ENCODE measurements at regions not wholly inside any gene's neighbourhood (a gene's known extent, or its start where the extent isn't known, plus 50 kb on each side); places are given as distances from the start of the nearest gene placed in this dataset.
"Not testable (repeated sequence)": the region's sequence is repeated elsewhere in the genome, so short reads cannot be mapped to it uniquely, and the experiment has no call there.

DNA sequence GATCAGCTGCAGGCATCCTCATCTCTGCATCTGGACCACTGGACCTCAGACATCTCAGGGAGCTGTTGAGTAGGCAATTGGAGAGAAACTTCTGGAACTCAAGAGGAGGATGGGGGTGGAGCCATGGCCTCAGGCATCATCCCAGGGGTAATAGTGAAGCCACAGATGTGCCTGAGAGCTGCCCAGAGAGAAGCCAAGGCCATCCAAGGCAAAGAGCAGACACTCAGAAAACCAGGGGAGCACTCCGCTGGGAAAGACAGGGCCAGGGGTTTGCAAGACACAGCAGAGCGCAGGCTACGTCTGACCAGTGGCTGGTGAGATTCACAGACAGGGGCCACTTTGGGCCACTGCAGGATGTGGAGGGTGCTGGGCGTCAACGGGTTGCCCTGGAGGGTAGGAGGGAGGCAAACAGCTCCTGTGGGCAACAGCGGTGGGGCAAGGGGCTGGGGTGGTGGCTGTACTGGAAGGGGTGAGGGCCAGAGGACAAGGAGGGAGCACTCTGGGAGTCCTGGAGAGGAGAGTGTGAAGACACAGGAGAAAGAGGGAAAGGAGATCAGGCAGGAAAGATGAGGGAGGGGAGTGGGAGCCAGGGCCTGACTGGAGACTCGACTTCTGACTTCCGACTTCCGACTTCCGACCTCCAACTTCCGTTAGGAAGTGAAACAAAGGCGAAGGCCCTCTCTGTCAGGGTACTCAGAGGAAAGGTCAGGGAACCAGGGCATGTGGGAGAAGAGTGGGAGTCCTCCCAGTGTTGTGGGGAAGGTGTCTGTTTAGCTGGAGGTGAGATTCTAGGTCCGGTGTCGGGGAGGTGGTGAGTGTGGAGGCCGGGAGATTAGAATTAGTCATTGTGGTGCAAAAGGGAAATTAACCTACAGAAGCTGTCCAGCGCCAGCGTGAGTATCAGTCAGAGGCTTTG, 69.7 kb upstream of the ANTXRL start:
- H4K5ac ChIP-seq (ENCODE audit: low read length): no peak overlapping the region
- no peaks in the 10 kb centered on the region for H3K27me3 ChIP-seq (ENCODE audit: insufficient read depth, low read length, poor library complexity)
- H2BK5ac ChIP-seq (ENCODE audit: low read length): no peak overlapping the region
- H4K8ac ChIP-seq (ENCODE audit: low read depth, low read length): no peak overlapping the region
- H3K4me3 ChIP-seq (ENCODE audit: low read length): no peak overlapping the region
- no peaks in the 10 kb centered on the region for H3K4me1 ChIP-seq (ENCODE audit: control insufficient read depth, low read depth, low read length)
- no CpG with 5 or more reads among the region's 17 CpGs for WGBS (ENCODE audit: extremely low coverage, insufficient coverage, low lambda C conversion rate)
- H2AK5ac ChIP-seq (ENCODE audit: low read length): no peak overlapping the region
- H3K9ac ChIP-seq (ENCODE audit: low read length): no peak overlapping the region
- no peak overlapping the region for H2BK15ac ChIP-seq (replicated peaks; ENCODE audit: low read depth)
- H3K4me2 ChIP-seq (ENCODE audit: low read length): no peak overlapping the region
- H3K56ac ChIP-seq (ENCODE audit: low read length): peak overlapping the region; percentile 51
- no peaks in the 10 kb centered on the region for H3K36me3 ChIP-seq (ENCODE audit: control insufficient read depth, insufficient read depth, low read length)
- H3K4ac ChIP-seq (ENCODE audit: low read depth, low read length): no peak overlapping the region
- no peaks in the 10 kb centered on the region for H3K79me2 ChIP-seq (ENCODE audit: control insufficient read depth, insufficient read depth, low read length)
- no peak overlapping the region for H3K27ac ChIP-seq (ENCODE audit: low read depth, low read length)
- no peak for DNase-seq
- H2BK120ac ChIP-seq (ENCODE audit: low read depth, low read length): no peak overlapping the region
- H3K23ac ChIP-seq (ENCODE audit: low read length): no peak overlapping the region
- H3K79me1 ChIP-seq (ENCODE audit: low read length): no peaks in the 10 kb centered on the region
- no peak overlapping the region for H3K18ac ChIP-seq (ENCODE audit: low read length)

DNA sequence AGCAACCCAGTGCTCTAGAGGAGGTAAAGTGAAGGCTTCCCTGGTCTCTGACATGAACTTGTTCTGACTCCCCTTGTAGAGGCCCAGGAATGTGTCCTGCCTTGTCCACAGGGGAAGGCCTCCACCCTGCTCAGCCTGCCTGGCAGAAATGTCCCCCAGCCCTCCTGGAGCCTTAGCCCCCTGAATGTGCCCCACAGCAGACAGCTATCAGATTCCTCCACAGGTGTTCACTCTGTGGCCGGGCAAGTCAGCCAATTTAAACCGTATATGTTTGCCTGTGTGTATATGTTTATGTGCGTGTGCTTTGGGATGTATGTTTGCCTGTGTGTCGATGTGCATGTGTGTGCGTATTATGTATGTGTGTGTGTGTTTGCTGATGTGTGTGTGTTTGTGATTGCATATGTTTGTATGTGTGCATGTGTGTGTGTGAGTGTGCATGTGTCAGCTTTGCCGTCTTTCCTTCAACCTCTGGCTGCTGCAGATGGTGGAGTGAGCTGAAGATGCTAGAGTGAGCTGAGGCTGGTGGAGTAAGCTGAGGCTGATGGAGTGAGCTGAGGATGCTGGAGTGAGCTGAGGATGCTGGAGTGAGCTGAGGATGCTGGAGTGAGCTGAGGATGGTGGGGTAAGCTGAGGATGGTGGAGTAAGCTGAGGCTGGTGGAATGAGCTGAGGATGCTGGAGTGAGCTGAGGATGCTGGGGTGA, 68.9 kb upstream of the ANTXRL start:
- no peak for DNase-seq
- peak overlapping the region; percentile 50 for H3K56ac ChIP-seq (ENCODE audit: low read length)
- H2AK5ac ChIP-seq (ENCODE audit: low read length): no peak overlapping the region
- no CpG with 5 or more reads among the region's 6 CpGs for WGBS (ENCODE audit: extremely low coverage, insufficient coverage, low lambda C conversion rate)
- H3K18ac ChIP-seq (ENCODE audit: low read length): no peak overlapping the region
- no peak overlapping the region for H4K5ac ChIP-seq (ENCODE audit: low read length)
- H3K4ac ChIP-seq (ENCODE audit: low read depth, low read length): no peak overlapping the region
- H4K8ac ChIP-seq (ENCODE audit: low read depth, low read length): no peak overlapping the region
- H3K36me3 ChIP-seq (ENCODE audit: control insufficient read depth, insufficient read depth, low read length): no peaks in the 10 kb centered on the region
- H3K9ac ChIP-seq (ENCODE audit: low read length): no peak overlapping the region
- H3K4me2 ChIP-seq (ENCODE audit: low read length): no peak overlapping the region
- no peak overlapping the region for H2BK15ac ChIP-seq (replicated peaks; ENCODE audit: low read depth)
- H3K27me3 ChIP-seq (ENCODE audit: insufficient read depth, low read length, poor library complexity): no peaks in the 10 kb centered on the region
- H3K23ac ChIP-seq (ENCODE audit: low read length): peak overlapping the region; percentile 11
- H3K4me1 ChIP-seq (ENCODE audit: control insufficient read depth, low read depth, low read length): no peaks in the 10 kb centered on the region
- H3K27ac ChIP-seq (ENCODE audit: low read depth, low read length): no peak overlapping the region
- no peak overlapping the region for H2BK120ac ChIP-seq (ENCODE audit: low read depth, low read length)
- H3K79me1 ChIP-seq (ENCODE audit: low read length): no peaks in the 10 kb centered on the region
- H3K79me2 ChIP-seq (ENCODE audit: control insufficient read depth, insufficient read depth, low read length): no peaks in the 10 kb centered on the region
- no peak overlapping the region for H2BK5ac ChIP-seq (ENCODE audit: low read length)
- no peak overlapping the region for H3K4me3 ChIP-seq (ENCODE audit: low read length)

DNA sequence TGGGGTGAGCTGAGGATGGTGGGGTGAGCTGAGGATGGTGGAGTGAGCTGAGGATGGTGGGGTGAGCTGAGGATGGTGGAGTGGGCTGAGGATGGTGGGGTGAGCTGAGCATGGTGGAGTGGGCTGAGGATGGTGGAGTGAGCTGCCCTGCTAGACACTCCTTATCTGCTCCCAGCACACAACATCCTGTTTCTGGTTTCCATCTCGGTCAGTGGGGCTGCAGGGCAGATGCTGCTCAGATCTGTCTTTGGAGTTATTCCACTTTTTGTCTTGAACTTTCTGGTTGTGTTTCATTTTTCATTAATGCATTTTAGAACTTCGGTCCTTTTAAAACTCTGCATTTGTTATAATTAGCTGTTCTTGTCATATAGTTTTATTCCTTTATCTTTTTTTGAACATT, 67.9 kb upstream of the ANTXRL start:
- Histone ChIP-seq H2BK5ac (ENCODE audit: low read length) (no peak overlapping the region), H3K27ac (ENCODE audit: low read depth, low read length) (no peak overlapping the region), H3K36me3 (ENCODE audit: control insufficient read depth, insufficient read depth, low read length) (no peaks in the 10 kb centered on the region), H4K8ac (ENCODE audit: low read depth, low read length) (no peak overlapping the region), H3K4ac (ENCODE audit: low read depth, low read length) (no peak overlapping the region), H4K5ac (ENCODE audit: low read length) (no peak overlapping the region), H3K4me1 (ENCODE audit: control insufficient read depth, low read depth, low read length) (no peaks in the 10 kb centered on the region), H3K27me3 (ENCODE audit: insufficient read depth, low read length, poor library complexity) (no peaks in the 10 kb centered on the region), H3K23ac (ENCODE audit: low read length) (no peak overlapping the region), H3K79me1 (ENCODE audit: low read length) (no peaks in the 10 kb centered on the region), H3K9ac (ENCODE audit: low read length) (no peak overlapping the region), H3K79me2 (ENCODE audit: control insufficient read depth, insufficient read depth, low read length) (no peaks in the 10 kb centered on the region), H3K4me2 (ENCODE audit: low read length) (no peak overlapping the region), H2BK15ac (replicated peaks; ENCODE audit: low read depth) (no peak overlapping the region), H2BK120ac (ENCODE audit: low read depth, low read length) (no peak overlapping the region), H3K56ac (ENCODE audit: low read length) (no peak overlapping the region), H3K4me3 (ENCODE audit: low read length) (no peak overlapping the region), H2AK5ac (ENCODE audit: low read length) (no peak overlapping the region), H3K18ac (ENCODE audit: low read length) (no peak overlapping the region)
- no CpG with 5 or more reads among the region's 2 CpGs for WGBS (ENCODE audit: extremely low coverage, insufficient coverage, low lambda C conversion rate)
- DNase-seq: peak; percentile 45

DNA sequence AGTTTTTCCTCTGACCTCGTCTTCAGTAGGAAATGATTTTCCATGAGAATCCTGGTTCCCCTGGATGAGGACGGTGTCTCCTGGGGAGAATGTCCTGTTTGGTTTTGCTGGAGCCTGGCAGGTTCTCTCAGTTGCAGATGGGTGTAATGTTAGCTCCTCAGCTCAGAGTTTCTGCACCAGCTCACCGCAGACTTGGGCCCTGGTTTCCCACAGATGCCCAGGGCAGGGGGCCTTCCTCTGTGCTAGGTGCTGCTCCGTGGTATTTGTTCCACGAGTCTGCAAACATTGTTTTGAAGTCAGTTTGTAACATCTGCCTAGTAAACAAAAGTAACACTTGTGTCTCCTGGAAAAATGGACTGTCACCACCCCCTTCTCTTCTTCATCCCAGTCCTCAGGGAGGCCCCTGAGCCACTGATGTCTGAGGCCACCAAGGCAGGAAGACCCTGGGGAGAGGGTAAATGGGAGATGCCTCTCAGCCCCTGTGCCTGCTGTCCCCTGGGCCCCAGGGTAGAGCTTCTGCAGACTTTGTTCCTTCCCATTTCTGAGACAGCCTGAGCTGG, 67.3 kb upstream of the ANTXRL start:
- not testable (repeated sequence) for H2BK5ac ChIP-seq (ENCODE audit: low read length); DNase-seq
- no CpG with 5 or more reads among the region's 5 CpGs for WGBS (ENCODE audit: extremely low coverage, insufficient coverage, low lambda C conversion rate)

DNA sequence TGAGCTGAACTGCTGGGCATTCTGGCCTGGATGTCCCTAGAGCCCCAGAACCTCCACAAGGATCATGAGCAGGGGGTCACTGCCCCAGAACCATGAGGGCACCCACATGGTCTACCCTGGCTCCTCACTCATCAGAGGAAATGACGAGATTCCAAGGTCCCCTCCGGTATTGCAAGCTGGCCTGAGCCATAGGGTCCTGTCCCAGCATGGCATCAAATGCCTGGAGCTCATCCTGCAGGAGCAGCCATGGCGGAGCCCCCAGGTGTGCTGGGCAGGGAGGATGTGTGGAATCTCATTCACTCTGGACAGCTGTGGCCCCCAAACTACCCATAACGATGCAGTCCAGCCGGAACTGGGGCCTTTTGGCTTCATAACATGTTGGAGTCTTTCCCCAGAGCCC, 66.6 kb upstream of the ANTXRL start:
- Histone ChIP-seq H2BK5ac (ENCODE audit: low read length) (no peak overlapping the region), H2AK5ac (ENCODE audit: low read length) (no peak overlapping the region), H3K9ac (ENCODE audit: low read length) (no peak overlapping the region), H4K5ac (ENCODE audit: low read length) (no peak overlapping the region), H2BK15ac (replicated peaks; ENCODE audit: low read depth) (no peak overlapping the region), H3K27ac (ENCODE audit: low read depth, low read length) (no peak overlapping the region), H3K79me1 (ENCODE audit: low read length) (no peaks in the 10 kb centered on the region), H3K18ac (ENCODE audit: low read length) (no peak overlapping the region), H3K27me3 (ENCODE audit: insufficient read depth, low read length, poor library complexity) (no peaks in the 10 kb centered on the region), H3K4me1 (ENCODE audit: control insufficient read depth, low read depth, low read length) (no peaks in the 10 kb centered on the region), H2BK120ac (ENCODE audit: low read depth, low read length) (no peak overlapping the region), H3K4me2 (ENCODE audit: low read length) (no peak overlapping the region), H3K4ac (ENCODE audit: low read depth, low read length) (no peak overlapping the region), H3K4me3 (ENCODE audit: low read length) (no peak overlapping the region), H4K8ac (ENCODE audit: low read depth, low read length) (no peak overlapping the region), H3K79me2 (ENCODE audit: control insufficient read depth, insufficient read depth, low read length) (no peaks in the 10 kb centered on the region), H3K56ac (ENCODE audit: low read length) (no peak overlapping the region), H3K36me3 (ENCODE audit: control insufficient read depth, insufficient read depth, low read length) (no peaks in the 10 kb centered on the region), H3K23ac (ENCODE audit: low read length) (no peak overlapping the region)
- WGBS (ENCODE audit: extremely low coverage, insufficient coverage, low lambda C conversion rate): no CpG with 5 or more reads among the region's 5 CpGs
- DNase-seq: no peak

More for the DNA sequence above, 67.3 kb upstream of the ANTXRL start:
- not testable (repeated sequence) for H3K4me3 ChIP-seq (ENCODE audit: low read length); H3K18ac ChIP-seq (ENCODE audit: low read length); H4K8ac ChIP-seq (ENCODE audit: low read depth, low read length); H4K5ac ChIP-seq (ENCODE audit: low read length); H3K4ac ChIP-seq (ENCODE audit: low read depth, low read length); H3K4me1 ChIP-seq (ENCODE audit: control insufficient read depth, low read depth, low read length); H3K36me3 ChIP-seq (ENCODE audit: control insufficient read depth, insufficient read depth, low read length); H3K79me1 ChIP-seq (ENCODE audit: low read length); H3K4me2 ChIP-seq (ENCODE audit: low read length); H3K9ac ChIP-seq (ENCODE audit: low read length); H2BK15ac ChIP-seq (replicated peaks; ENCODE audit: low read depth); H3K79me2 ChIP-seq (ENCODE audit: control insufficient read depth, insufficient read depth, low read length); H3K23ac ChIP-seq (ENCODE audit: low read length); H3K27me3 ChIP-seq (ENCODE audit: insufficient read depth, low read length, poor library complexity); H3K27ac ChIP-seq (ENCODE audit: low read depth, low read length); H3K56ac ChIP-seq (ENCODE audit: low read length); H2BK120ac ChIP-seq (ENCODE audit: low read depth, low read length); H2AK5ac ChIP-seq (ENCODE audit: low read length)
